H1 (cell line): ENCODE measurements at regions not wholly inside any gene's neighbourhood (a gene's known extent, or its start where the extent isn't known, plus 50 kb on each side); places are given as distances from the start of the nearest gene placed in this dataset.

Experiments
- CTCF ChIA-PET: fragments of 300-600 bp; sonication (Branson Sonifier 250); formaldehyde crosslinking; loops from one replicate; lab custom pipeline; 2021; ENCODE audit not compliant: partially characterized antibody; lab: Charles Lee
- POLR2A ChIA-PET: fragments of 300-600 bp; sonication (Branson Sonifier 250); formaldehyde crosslinking; loops from one replicate; lab custom pipeline; 2021; ENCODE audit warnings: inconsistent platforms; ENCODE audit not compliant: partially characterized antibody; lab: Charles Lee
- DNase-seq, 2 experiments: peaks; one replicate each; pipeline versions ENCODE4 v3.0.0 to v3.0.0-alpha.2; 2010 to 2022; ENCODE audit warnings: low spot score in 2 of 2, low read depth in 1 of 2, mixed read lengths in 1 of 2
- FAIRE-seq: peaks from 2 replicates; lab custom pipeline; 2011; peaks lifted over from hg19 to GRCh38; lab: Jason Lieb, UNC
- H2AFZ ChIP-seq: 2 replicates; pipeline ENCODE4 v1.8.1; 2012; ENCODE audit warnings: low read length, inconsistent platforms
- H2AK5ac ChIP-seq: 2 replicates; pipeline ENCODE4 v1.6.1; 2013; ENCODE audit warnings: low read depth, low read length
- H2BK120ac ChIP-seq: replicated peaks from 2 replicates; pipeline ENCODE3; 2013; ENCODE audit warnings: low read depth, low read length, inconsistent platforms
- H2BK12ac ChIP-seq: 2 replicates; pipeline ENCODE4 v1.6.1; 2013; ENCODE audit warnings: low read depth, low read length
- H2BK15ac ChIP-seq: 2 replicates; pipeline ENCODE4 v1.6.1; 2013; ENCODE audit warnings: low read length
- H2BK20ac ChIP-seq: 2 replicates; pipeline ENCODE4 v1.6.1; 2013; ENCODE audit warnings: low read length
- H2BK5ac ChIP-seq: 2 replicates; pipeline ENCODE4 v1.6.1; 2013; ENCODE audit warnings: low read depth, low read length
- H3K14ac ChIP-seq: 2 replicates; pipeline ENCODE4 v1.6.1; 2013; ENCODE audit warnings: inconsistent platforms; ENCODE audit not compliant: insufficient read length
- H3K18ac ChIP-seq: 2 replicates; pipeline ENCODE4 v1.6.1; 2013; ENCODE audit warnings: low read length; ENCODE audit errors: extremely low read depth
- H3K23ac ChIP-seq: 2 replicates; pipeline ENCODE4 v1.6.1; 2013; ENCODE audit warnings: inconsistent platforms; ENCODE audit not compliant: insufficient read length
- H3K23me2 ChIP-seq: 2 replicates; pipeline ENCODE4 v1.6.1; 2013; ENCODE audit warnings: low read depth, low read length
- H3K27ac ChIP-seq: 2 replicates; pipeline ENCODE4 v1.6.1; 2011; ENCODE audit warnings: low read depth, low read length, inconsistent platforms
- H3K27me3 ChIP-seq, 4 experiments: replicated peaks in 1 of 4; 1 replicate in 1 of 4; 2 replicates in 3 of 4; pipeline versions ENCODE4 v1.6.1 to v1.8.1; 2011 to 2013; ENCODE audit warnings: low read length in 3 of 4, mild to moderate bottlenecking in 3 of 4, inconsistent platforms in 2 of 4, mixed read lengths in 2 of 4, moderate library complexity in 1 of 4; ENCODE audit not compliant: control insufficient read depth in 3 of 4, insufficient read depth in 3 of 4; ENCODE audit errors: extremely low read depth in 1 of 4
- H3K36me3 ChIP-seq, 4 experiments: 2 replicates each; pipeline versions ENCODE4 v1.6.1 to v1.8.1; 2011 to 2013; ENCODE audit warnings: mild to moderate bottlenecking in 4 of 4, low read length in 3 of 4, moderate library complexity in 2 of 4, control low read depth in 1 of 4, inconsistent platforms in 1 of 4; ENCODE audit not compliant: insufficient read depth in 4 of 4, control insufficient read depth in 2 of 4
- H3K4ac ChIP-seq: replicated peaks from 2 replicates; pipeline ENCODE3; 2013; ENCODE audit warnings: low read length, low read depth, mixed read lengths, inconsistent platforms; ENCODE audit not compliant: insufficient read length
- H3K4me1 ChIP-seq, 4 experiments: replicated peaks in 1 of 4; 1 replicate in 1 of 4; 2 replicates in 3 of 4; pipeline versions ENCODE4 v1.6.1 to v1.8.1; 2011 to 2013; ENCODE audit warnings: low read length in 3 of 4, inconsistent platforms in 2 of 4, mixed read lengths in 1 of 4; ENCODE audit not compliant: insufficient read depth in 4 of 4, control insufficient read depth in 3 of 4
- H3K4me2 ChIP-seq, 2 experiments: 2 replicates each; pipeline versions ENCODE4 v1.6.1 to v1.8.1; 2011 to 2013; ENCODE audit warnings: low read depth in 2 of 2, low read length in 2 of 2, control low read depth in 1 of 2, inconsistent platforms in 1 of 2, mild to moderate bottlenecking in 1 of 2; ENCODE audit not compliant: insufficient read depth in 1 of 2
- H3K4me3 ChIP-seq, 4 experiments: fragments of 200-600, 300-600 bp in 1 of 4; sonication (generic), shearing (Covaris generic), sonication (Bioruptor Twin) in 1 of 4; 2 replicates each; pipeline versions ENCODE4 v1.5.1 to v1.8.1; 2011 to 2016; ENCODE audit warnings: low read length in 4 of 4, low read depth in 3 of 4, control low read depth in 2 of 4, inconsistent platforms in 2 of 4, mild to moderate bottlenecking in 2 of 4, mixed read lengths in 1 of 4, moderate library complexity in 1 of 4; ENCODE audit not compliant: insufficient read depth in 2 of 4; ENCODE audit errors: extremely low read depth in 1 of 4
- H3K56ac ChIP-seq: replicated peaks from 2 replicates; pipeline ENCODE3; 2013; ENCODE audit warnings: low read depth, mild to moderate bottlenecking, mixed read lengths, low read length, inconsistent platforms; ENCODE audit not compliant: insufficient read length
- H3K79me1 ChIP-seq: 2 replicates; pipeline ENCODE4 v1.6.1; 2013; ENCODE audit warnings: low read depth, low read length, control low read depth
- H3K79me2 ChIP-seq, 2 experiments: 2 replicates each; pipeline versions ENCODE4 v1.6.1 to v1.8.1; 2012 to 2013; ENCODE audit warnings: low read length in 2 of 2, mild to moderate bottlenecking in 2 of 2, inconsistent platforms in 1 of 2; ENCODE audit not compliant: insufficient read depth in 2 of 2, control insufficient read depth in 1 of 2
- H3K9ac ChIP-seq, 4 experiments: replicated peaks in 1 of 4; 1 replicate in 1 of 4; 2 replicates in 3 of 4; pipeline versions ENCODE4 v1.6.1 to v1.8.1; 2011 to 2013; ENCODE audit warnings: low read depth in 3 of 4, low read length in 3 of 4, control low read depth in 2 of 4, mild to moderate bottlenecking in 2 of 4, moderate library complexity in 2 of 4, inconsistent platforms in 1 of 4; ENCODE audit errors: extremely low read depth in 1 of 4
- H3K9me3 ChIP-seq, 2 experiments: 2 replicates each; pipeline versions ENCODE4 v1.6.1 to v1.8.1; 2012 to 2013; ENCODE audit warnings: mild to moderate bottlenecking in 2 of 2, moderate library complexity in 2 of 2, control low read depth in 1 of 2, inconsistent platforms in 1 of 2, low read depth in 1 of 2, low read length in 1 of 2, mixed read lengths in 1 of 2; ENCODE audit not compliant: insufficient read depth in 2 of 2
- H4K20me1 ChIP-seq, 2 experiments: replicated peaks in 1 of 2; 2 replicates each; pipeline versions ENCODE3 to v1.8.1; 2011 to 2013; ENCODE audit warnings: inconsistent platforms in 2 of 2, low read length in 2 of 2, mild to moderate bottlenecking in 1 of 2; ENCODE audit not compliant: insufficient read depth in 2 of 2, control insufficient read depth in 1 of 2
- H4K5ac ChIP-seq: 2 replicates; pipeline ENCODE4 v1.6.1; 2013; ENCODE audit warnings: low read length, low read depth, mixed read lengths, inconsistent platforms; ENCODE audit not compliant: insufficient read length
- H4K8ac ChIP-seq: 2 replicates; pipeline ENCODE4 v1.8.0; 2013; ENCODE audit warnings: mild to moderate bottlenecking, moderate library complexity, low read length, inconsistent platforms; ENCODE audit not compliant: insufficient read depth; ENCODE audit errors: extremely low read depth
- H4K91ac ChIP-seq: replicated peaks from 2 replicates; pipeline ENCODE3; 2013; ENCODE audit warnings: low read length, mixed read lengths, inconsistent platforms; ENCODE audit not compliant: insufficient read length
- KDM1A ChIP-seq: fragments of 200-600, 300-600 bp; sonication (generic); IDR thresholded peaks from 2 replicates; pipeline ENCODE4 v1.7.1; 2016; ENCODE audit warnings: mild to moderate bottlenecking, low read length, borderline replicate concordance
- MAFK ChIP-seq: IDR thresholded peaks from 2 replicates; pipeline ENCODE4 v1.6.1; 2012; ENCODE audit warnings: low read depth, mild to moderate bottlenecking, improper control_type of control experiment, low read length
- NRF1 ChIP-seq: IDR thresholded peaks from 2 replicates; pipeline ENCODE4 v1.6.1; 2011; ENCODE audit warnings: mild to moderate bottlenecking, low read depth, low read length, improper control_type of control experiment
- TAF1 ChIP-seq: IDR thresholded peaks from 2 replicates; pipeline ENCODE4 v1.6.1; 2011; ENCODE audit warnings: mild to moderate bottlenecking, low read depth, low read length
- WGBS, 2 experiments: shearing (Covaris generic) in 1 of 2; methylation state at CpG; one replicate each; pipeline versions ENCODE4 v1.1.6 to v1.1.7; 2013 to 2015; ENCODE audit warnings: low lambda C conversion rate in 2 of 2, mixed read lengths in 2 of 2, inconsistent platforms in 1 of 2, low coverage in 1 of 2, missing lambda C conversion rate in 1 of 2; ENCODE audit not compliant: insufficient replicate concordance in 2 of 2, insufficient coverage in 1 of 2, insufficient read length in 1 of 2; ENCODE audit errors: extremely low coverage in 1 of 2, missing lambda C conversion rate in 1 of 2; 5-methylcytosine and 5-hydroxymethylcytosine counted together

GRCh38 chr11:119905162-119905561, 176.2 kb upstream of the NECTIN1 start:
- no peak overlapping the region for H3K4me2 ChIP-seq
- H2BK120ac ChIP-seq, result no peak overlapping the region
- H3K4ac ChIP-seq, result no peak overlapping the region
- no peak overlapping the region for H3K9ac ChIP-seq
- no peak for FAIRE-seq
- no peaks in the 10 kb centered on the region for H3K36me3 ChIP-seq
- 0 out of 7 replicates have a peak, but pooled peaks cover 0 to 2% (median 0%) of the 10 kb centered on the region in 4 experiments for H3K27me3 ChIP-seq
- H3K23ac ChIP-seq, result no peak overlapping the region
- no peak overlapping the region for H2BK12ac ChIP-seq
- no peaks in the 10 kb centered on the region for H3K23me2 ChIP-seq
- TF ChIP-seq MAFK (no peak), TAF1 (no peak), KDM1A (no peak), NRF1 (no peak)
- ChIA-PET CTCF (interaction anchor here (0.9 to 2.3 kb wide), 4 partner anchors 16 to 203 kb away, joined by 3 to 8 read pairs (median 4); no protein-coding TSS in a partner anchor), POLR2A (interaction anchor here (0.6 kb wide), 1 partner anchor 69 kb away, joined by 4 read pairs; no protein-coding TSS in a partner anchor)
- no peaks in the 10 kb centered on the region for H3K9me3 ChIP-seq
- 76% methylated on average over 4 of the region's 4 CpGs; no CpG with 5 or more reads in 1 of the 2 experiments for WGBS, 2 experiments
- no peak overlapping the region for H3K18ac ChIP-seq
- DNase-seq, result no peak
- no peak overlapping the region for H2AFZ ChIP-seq
- peaks cover 0 to 9% (median 6%) of the 10 kb centered on the region in 4 experiments; a peak in 6 of 7 replicates for H3K4me1 ChIP-seq
- no peak overlapping the region for H2BK15ac ChIP-seq
- no peaks in the 10 kb centered on the region for H4K20me1 ChIP-seq
- no peaks in the 10 kb centered on the region for H3K79me2 ChIP-seq
- no peak overlapping the region for H2BK20ac ChIP-seq
- no peak overlapping the region for H3K56ac ChIP-seq
- H4K91ac ChIP-seq, result no peak overlapping the region
- no peak overlapping the region for H3K27ac ChIP-seq
- no peak overlapping the region for H2BK5ac ChIP-seq
- no peak overlapping the region for H4K5ac ChIP-seq
- H3K4me3 ChIP-seq, result no peak overlapping the region
- H4K8ac ChIP-seq, result no peak overlapping the region
- no peaks in the 10 kb centered on the region for H3K79me1 ChIP-seq
- no peak overlapping the region for H3K14ac ChIP-seq
- no peak overlapping the region for H2AK5ac ChIP-seq
